Neuronal stem cell (in vitro differentiated cells): ENCODE measurements at regions not wholly inside any gene's neighbourhood (a gene's known extent, or its start where the extent isn't known, plus 50 kb on each side); places are given as distances from the start of the nearest gene placed in this dataset.

Experiments
- DNase-seq: peaks from one replicate; pipeline ENCODE4 v3.0.0-alpha.2; 2013; ENCODE audit warnings: low spot score
- H2AFZ ChIP-seq: one replicate; pipeline ENCODE4 v1.6.1; 2013; ENCODE audit warnings: mild to moderate bottlenecking, low read length, inconsistent platforms
- H2AK5ac ChIP-seq: 2 replicates; pipeline ENCODE4 v1.6.1; 2013; ENCODE audit warnings: low read depth, mild to moderate bottlenecking, inconsistent platforms, low read length, moderate library complexity, mixed read lengths
- H2BK120ac ChIP-seq: 2 replicates; pipeline ENCODE4 v1.6.1; 2013; ENCODE audit warnings: low read depth, mild to moderate bottlenecking, inconsistent platforms, low read length, moderate library complexity, mixed read lengths
- H2BK12ac ChIP-seq: one replicate; pipeline ENCODE4 v1.6.1; 2013; ENCODE audit warnings: low read length, inconsistent platforms
- H2BK15ac ChIP-seq: 2 replicates; pipeline ENCODE4 v1.6.1; 2013; ENCODE audit warnings: mild to moderate bottlenecking, low read length, inconsistent platforms, mixed read lengths
- H2BK5ac ChIP-seq: one replicate; pipeline ENCODE4 v1.6.1; 2013; ENCODE audit warnings: inconsistent platforms, mild to moderate bottlenecking, low read length, moderate library complexity
- H3K14ac ChIP-seq: one replicate; pipeline ENCODE4 v1.6.1; 2013; ENCODE audit warnings: low read length, inconsistent platforms
- H3K18ac ChIP-seq: 2 replicates; pipeline ENCODE4 v1.6.1; 2013; ENCODE audit warnings: low read length, inconsistent platforms
- H3K23ac ChIP-seq: 2 replicates; pipeline ENCODE4 v1.6.1; 2013; ENCODE audit warnings: low read depth, mild to moderate bottlenecking, mixed read lengths, low read length, inconsistent platforms; ENCODE audit not compliant: poor library complexity
- H3K27ac ChIP-seq: replicated peaks from 3 replicates; pipeline ENCODE4 v1.5.1; 2013; ENCODE audit warnings: low read length, inconsistent platforms
- H3K27me3 ChIP-seq, 3 experiments: 2 replicates each; pipeline ENCODE4 v1.6.1; 2013; ENCODE audit warnings: low read length in 3 of 3, mild to moderate bottlenecking in 2 of 3, inconsistent platforms in 1 of 3, low read depth in 1 of 3, mixed read lengths in 1 of 3, moderate library complexity in 1 of 3; ENCODE audit not compliant: control insufficient read depth in 3 of 3, insufficient read depth in 3 of 3
- H3K36me3 ChIP-seq, 2 donors: replicated peaks in 1 of 2; 2 replicates each; pipeline ENCODE4 v1.6.1; 2013; ENCODE audit warnings: low read length in 2 of 2; ENCODE audit not compliant: control insufficient read depth in 2 of 2, insufficient read depth in 2 of 2
- H3K4ac ChIP-seq: 2 replicates; pipeline ENCODE4 v1.6.1; 2013; ENCODE audit warnings: inconsistent platforms, mild to moderate bottlenecking, low read length, moderate library complexity
- H3K4me1 ChIP-seq, 2 donors: 1 replicate in 1 of 2; 2 replicates in 1 of 2; pipeline ENCODE4 v1.6.1; 2013; ENCODE audit warnings: low read length in 2 of 2, low read depth in 1 of 2; ENCODE audit not compliant: control insufficient read depth in 2 of 2, insufficient read depth in 1 of 2
- H3K4me2 ChIP-seq: one replicate; pipeline ENCODE4 v1.6.1; 2013; ENCODE audit warnings: mild to moderate bottlenecking, low read length, inconsistent platforms; ENCODE audit not compliant: insufficient read depth, poor library complexity, severe bottlenecking
- H3K4me3 ChIP-seq, 2 donors: 2 replicates each; pipeline ENCODE4 v1.5.1; 2013; ENCODE audit warnings: low read length in 2 of 2, mild to moderate bottlenecking in 2 of 2, inconsistent platforms in 1 of 2, moderate library complexity in 1 of 2
- H3K79me1 ChIP-seq: one replicate; pipeline ENCODE4 v1.6.1; 2013; ENCODE audit warnings: low read depth, mild to moderate bottlenecking, inconsistent platforms, low read length, moderate library complexity
- H3K9ac ChIP-seq: one replicate; pipeline ENCODE4 v1.6.1; 2013; ENCODE audit warnings: mild to moderate bottlenecking, low read depth, low read length, inconsistent platforms; ENCODE audit not compliant: poor library complexity
- H3K9me3 ChIP-seq, 2 donors: replicated peaks in 1 of 2; 2 replicates each; pipeline versions ENCODE3 to v1.6.1; 2013; ENCODE audit warnings: low read length in 2 of 2, mild to moderate bottlenecking in 2 of 2, inconsistent platforms in 1 of 2, low read depth in 1 of 2, mixed read lengths in 1 of 2, moderate library complexity in 1 of 2; ENCODE audit not compliant: control insufficient read depth in 2 of 2, insufficient read depth in 1 of 2
- H4K8ac ChIP-seq: one replicate; pipeline ENCODE4 v1.6.1; 2013; ENCODE audit warnings: low read depth, mild to moderate bottlenecking, inconsistent platforms, low read length, moderate library complexity
- H4K91ac ChIP-seq: one replicate; pipeline ENCODE4 v1.6.1; 2013; ENCODE audit warnings: low read length, low read depth, mild to moderate bottlenecking, inconsistent platforms; ENCODE audit not compliant: poor library complexity
- WGBS, 2 donors: extraction: QIAGEN DNeasy Blood & Tissue Kit; methylation state at CpG; one replicate each; pipeline ENCODE4 v1.1.7; 2013; ENCODE audit warnings: missing lambda C conversion rate in 2 of 2, mixed read lengths in 1 of 2; ENCODE audit not compliant: insufficient read length in 2 of 2, insufficient replicate concordance in 1 of 2; ENCODE audit errors: extremely low coverage in 2 of 2; 5-methylcytosine and 5-hydroxymethylcytosine counted together

- H3K9me3 ChIP-seq: no peaks in the 10 kb centered on the region
- no peak overlapping the region for H3K4ac ChIP-seq
- no peak overlapping the region for H2BK15ac ChIP-seq
- no peak overlapping the region for H3K27ac ChIP-seq
- no peak overlapping the region for H2BK12ac ChIP-seq
- H4K91ac ChIP-seq: no peak overlapping the region
- H3K18ac ChIP-seq: no peak overlapping the region
- no peaks in the 10 kb centered on the region for H3K27me3 ChIP-seq
- no peak for DNase-seq
- no peak overlapping the region for H2AK5ac ChIP-seq
- no peak overlapping the region for H3K4me3 ChIP-seq
- H3K9ac ChIP-seq: no peak overlapping the region
- H4K8ac ChIP-seq: no peak overlapping the region
- H2BK5ac ChIP-seq: no peak overlapping the region
- H3K79me1 ChIP-seq: no peaks in the 10 kb centered on the region
- peaks cover 4 to 7% of the 10 kb centered on the region in 2 donors for H3K4me1 ChIP-seq
- H3K14ac ChIP-seq: no peak overlapping the region
- no CpG with 5 or more reads among the region's 2 CpGs for WGBS, 2 donors
- no peak overlapping the region for H2BK120ac ChIP-seq
- H3K23ac ChIP-seq: no peak overlapping the region
- H3K4me2 ChIP-seq: no peak overlapping the region
- H2AFZ ChIP-seq: peak overlapping the region; percentile 63
- H3K36me3 ChIP-seq: no peaks in the 10 kb centered on the region
Observed at GRCh38 chr5:104977529-104977928, 1414.9 kb upstream of the NUDT12 start.

GRCh38 chr5:104967806-104968410 is 1405.3 kb upstream of the NUDT12 start:
- DNase-seq: no peak
- Histone ChIP-seq H2AFZ (no peak overlapping the region), H3K27ac (no peak overlapping the region), H3K27me3 (no peaks in the 10 kb centered on the region), H2AK5ac (no peak overlapping the region), H3K36me3 (no peaks in the 10 kb centered on the region), H3K79me1 (no peaks in the 10 kb centered on the region), H2BK120ac (no peak overlapping the region), H3K14ac (no peak overlapping the region), H3K9me3 (no peaks in the 10 kb centered on the region), H4K8ac (no peak overlapping the region), H4K91ac (no peak overlapping the region), H2BK5ac (no peak overlapping the region), H2BK12ac (no peak overlapping the region), H3K4ac (no peak overlapping the region), H3K23ac (no peak overlapping the region), H2BK15ac (no peak overlapping the region), H3K18ac (no peak overlapping the region), H3K4me2 (no peak overlapping the region), H3K4me3 (no peak overlapping the region), H3K9ac (no peak overlapping the region), H3K4me1 (no peaks in the 10 kb centered on the region)
- WGBS, 2 donors: no CpG with 5 or more reads among the region's 4 CpGs

- H3K27me3 ChIP-seq: no peaks in the 10 kb centered on the region
Observed at GRCh38 chr5:104965006-104965405, 1402.4 kb upstream of the NUDT12 start.

GRCh38 chr5:104955479-104955878 is 1392.9 kb upstream of the NUDT12 start:
- no peak overlapping the region for H3K4me2 ChIP-seq
- H3K27ac ChIP-seq: no peak overlapping the region
- no peak overlapping the region for H3K4me3 ChIP-seq
- no peaks in the 10 kb centered on the region for H3K27me3 ChIP-seq
- H2AK5ac ChIP-seq: no peak overlapping the region
- no peak overlapping the region for H2BK12ac ChIP-seq
- no peak overlapping the region for H3K4ac ChIP-seq
- H2BK120ac ChIP-seq: no peak overlapping the region
- no peak overlapping the region for H3K14ac ChIP-seq
- H3K36me3 ChIP-seq: no peaks in the 10 kb centered on the region
- DNase-seq: no peak
- peaks cover 0 to 2% of the 10 kb centered on the region in 2 donors for H3K9me3 ChIP-seq
- no CpG with 5 or more reads among the region's 2 CpGs for WGBS, 2 donors
- H3K79me1 ChIP-seq: no peaks in the 10 kb centered on the region
- no peak overlapping the region for H2BK15ac ChIP-seq
- H4K8ac ChIP-seq: no peak overlapping the region
- no peak overlapping the region for H4K91ac ChIP-seq
- H3K18ac ChIP-seq: no peak overlapping the region
- H3K9ac ChIP-seq: no peak overlapping the region
- H3K4me1 ChIP-seq: no peaks in the 10 kb centered on the region
- H3K23ac ChIP-seq: no peak overlapping the region
- H2AFZ ChIP-seq: no peak overlapping the region
- H2BK5ac ChIP-seq: no peak overlapping the region

More at GRCh38 chr5:104965006-104965405, 1402.4 kb upstream of the NUDT12 start:
- no peak overlapping the region for H3K27ac ChIP-seq
- no peak overlapping the region for H2AFZ ChIP-seq
- DNase-seq: no peak
- H4K8ac ChIP-seq: no peak overlapping the region
- H3K36me3 ChIP-seq: no peaks in the 10 kb centered on the region
- H3K14ac ChIP-seq: no peak overlapping the region
- H2BK12ac ChIP-seq: no peak overlapping the region
- no peaks in the 10 kb centered on the region for H3K4me1 ChIP-seq
- no peak overlapping the region for H2BK5ac ChIP-seq
- no peak overlapping the region for H3K4ac ChIP-seq
- H3K23ac ChIP-seq: no peak overlapping the region
- H3K4me2 ChIP-seq: no peak overlapping the region
- no peak overlapping the region for H3K18ac ChIP-seq
- no peaks in the 10 kb centered on the region for H3K79me1 ChIP-seq
- no peak overlapping the region for H2AK5ac ChIP-seq
- no peak overlapping the region for H2BK15ac ChIP-seq
- H3K9ac ChIP-seq: no peak overlapping the region
- no peak overlapping the region for H4K91ac ChIP-seq
- H3K4me3 ChIP-seq: no peak overlapping the region
- WGBS, 2 donors: no CpG with 5 or more reads among the region's 1 CpG
- H3K9me3 ChIP-seq: peaks cover 0 to 2% of the 10 kb centered on the region in 2 donors
- H2BK120ac ChIP-seq: no peak overlapping the region
